GM12891 (cell line): ENCODE measurements at regions not wholly inside any gene's neighbourhood (a gene's known extent, or its start where the extent isn't known, plus 50 kb on each side); places are given as distances from the start of the nearest gene placed in this dataset.

Experiments used
- PAX5 ChIP-seq: IDR thresholded peaks from 2 replicates; pipeline ENCODE4 v1.6.1; 2011; ENCODE audit warnings: low read length, moderate library complexity, mild to moderate bottlenecking; ENCODE audit not compliant: insufficient read depth, severe bottlenecking
- POLR2A ChIP-seq: IDR thresholded peaks from 2 replicates; pipeline ENCODE4 v1.6.1; 2011; ENCODE audit warnings: low read depth, low read length, control low read depth
- POLR2AphosphoS5 ChIP-seq: IDR thresholded peaks from 2 replicates; pipeline ENCODE4 v1.6.1; 2011; ENCODE audit warnings: low read depth, low read length, control low read depth
- POU2F2 ChIP-seq: IDR thresholded peaks from 2 replicates; pipeline ENCODE4 v1.6.1; 2011; ENCODE audit warnings: low read depth, mild to moderate bottlenecking, control low read depth, low read length, moderate library complexity
- SPI1 ChIP-seq: IDR thresholded peaks from 2 replicates; pipeline ENCODE4 v1.6.1; 2011; ENCODE audit warnings: low read depth, low read length, control low read depth
- TAF1 ChIP-seq: IDR thresholded peaks from 2 replicates; pipeline ENCODE4 v1.6.1; 2011; ENCODE audit warnings: low read depth, low read length, control low read depth

GRCh38 chr2:187057466-187057865 lies 208.5 kb upstream of the ZSWIM2 start:
- TF ChIP-seq POLR2A (no peak), SPI1 (no peak), POLR2AphosphoS5 (no peak), TAF1 (no peak), PAX5 (no peak), POU2F2 (no peak)
